ENCODE measurements at regions not wholly inside any gene's neighbourhood (a gene's known extent, or its start where the extent isn't known, plus 50 kb on each side); places are given as distances from the start of the nearest gene placed in this dataset.

- no peak for DNase-seq (ENCODE audit: low read depth)
These were observed 50.7 kb upstream of the WSCD2 start for GRCh38 chr12:108078428-108078827.
